Neural cell (in vitro differentiated cells): ENCODE measurements at regions not wholly inside any gene's neighbourhood (a gene's known extent, or its start where the extent isn't known, plus 50 kb on each side); places are given as distances from the start of the nearest gene placed in this dataset.

ENCODE experiments used
- H2AFZ ChIP-seq: fragments of 200-600, 300-800 bp; sonication (generic), shearing (Covaris generic); 2 replicates; pipeline ENCODE4 v1.6.0; 2014; ENCODE audit warnings: low read depth, mild to moderate bottlenecking, antibody characterized with exemption, low read length, moderate library complexity
- H3F3A ChIP-seq: fragments of 200-600 bp; shearing (Covaris generic); 2 replicates; pipeline ENCODE4 v1.6.1; 2016; ENCODE audit warnings: mild to moderate bottlenecking, moderate library complexity, mixed read lengths, antibody characterized with exemption, low read length; ENCODE audit not compliant: insufficient read depth, poor library complexity, severe bottlenecking
- H3K27ac ChIP-seq: fragments of 200-600, 300-800 bp; sonication (generic), shearing (Covaris generic); 2 replicates; pipeline ENCODE4 v1.5.1; 2014; ENCODE audit warnings: mild to moderate bottlenecking, low read length, moderate library complexity
- H3K27me3 ChIP-seq: fragments of 300-800, 200-600 bp; sonication (generic), shearing (Covaris generic); 2 replicates; pipeline ENCODE4 v1.6.0; 2014; ENCODE audit warnings: mild to moderate bottlenecking, low read depth, low read length, moderate library complexity; ENCODE audit not compliant: insufficient read depth
- H3K36me3 ChIP-seq: fragments of 300-800, 200-600 bp; sonication (generic), shearing (Covaris generic); 2 replicates; pipeline ENCODE4 v1.5.1; 2014; ENCODE audit warnings: mild to moderate bottlenecking, antibody characterized with exemption, low read length, moderate library complexity; ENCODE audit not compliant: insufficient read depth
- H3K4me2 ChIP-seq: fragments of 300-800, 200-600 bp; sonication (generic), shearing (Covaris generic); 2 replicates; pipeline ENCODE4 v1.6.0; 2014; ENCODE audit warnings: mild to moderate bottlenecking, low read length
- H3K4me3 ChIP-seq: fragments of 300-800, 200-600 bp; sonication (generic), shearing (Covaris generic); 2 replicates; pipeline ENCODE4 v1.5.1; 2014; ENCODE audit warnings: mild to moderate bottlenecking, low read length, moderate library complexity
- H3K79me2 ChIP-seq: fragments of 200-600 bp; shearing (Covaris generic); replicated peaks from 2 replicates; pipeline ENCODE4 v1.6.0; 2014; ENCODE audit warnings: mild to moderate bottlenecking, low read length, moderate library complexity; ENCODE audit not compliant: insufficient read depth
- H3K9ac ChIP-seq: fragments of 300-800, 200-600 bp; sonication (generic), shearing (Covaris generic); 2 replicates; pipeline ENCODE4 v1.6.1; 2016; ENCODE audit warnings: mild to moderate bottlenecking, low read length, mixed read lengths
- H3K9me2 ChIP-seq: fragments of 200-600 bp; shearing (Covaris generic); 2 replicates; pipeline ENCODE4 v1.6.1; 2016; ENCODE audit warnings: mild to moderate bottlenecking, low read length, mixed read lengths; ENCODE audit not compliant: insufficient read depth
- H3K9me3 ChIP-seq: fragments of 200-600, 300-800 bp; sonication (generic), shearing (Covaris generic); 2 replicates; pipeline ENCODE4 v1.6.1; 2016; ENCODE audit warnings: mild to moderate bottlenecking, mixed run types, low read length, moderate library complexity, mixed read lengths
- H4K20me1 ChIP-seq: fragments of 200-600 bp; shearing (Covaris generic); 2 replicates; pipeline ENCODE4 v1.6.1; 2016; ENCODE audit warnings: mild to moderate bottlenecking, mixed run types; ENCODE audit not compliant: insufficient read depth
- CTCF ChIP-seq: fragments of 450-650 bp; IDR thresholded peaks from 2 replicates; pipeline ENCODE4 v1.5.1; 2014; ENCODE audit warnings: antibody characterized with exemption, mild to moderate bottlenecking, moderate library complexity; ENCODE audit not compliant: poor library complexity, severe bottlenecking
- EP300 ChIP-seq: fragments of 450-650 bp; conservative IDR thresholded peaks from 2 replicates; pipeline ENCODE4 v1.6.1; 2014; ENCODE audit warnings: antibody characterized with exemption, mild to moderate bottlenecking, moderate library complexity; ENCODE audit not compliant: poor library complexity, severe bottlenecking
- EZH2 ChIP-seq: fragments of 200-600, 300-800 bp; shearing (Covaris generic), sonication (generic); IDR thresholded peaks from 2 replicates; pipeline ENCODE4 v1.6.1; 2014; ENCODE audit warnings: antibody characterized with exemption, low read length, borderline replicate concordance, mild to moderate bottlenecking; ENCODE audit not compliant: insufficient read depth, poor library complexity, severe bottlenecking
- MXI1 ChIP-seq: fragments of 450-650 bp; conservative IDR thresholded peaks from 2 replicates; pipeline ENCODE4 v1.6.1; 2014; ENCODE audit warnings: antibody characterized with exemption, mild to moderate bottlenecking; ENCODE audit not compliant: poor library complexity, severe bottlenecking
- POLR2AphosphoS5 ChIP-seq: IDR thresholded peaks from 2 replicates; pipeline ENCODE4 v1.6.1; 2012
- RAD21 ChIP-seq: fragments of 450-650 bp; conservative IDR thresholded peaks from 2 replicates; pipeline ENCODE4 v1.6.1; 2014; ENCODE audit warnings: antibody characterized with exemption, mild to moderate bottlenecking, moderate library complexity
- SMC3 ChIP-seq: fragments of 450-650 bp; conservative IDR thresholded peaks from 2 replicates; pipeline ENCODE4 v1.6.1; 2014; ENCODE audit warnings: antibody characterized with exemption, mild to moderate bottlenecking, moderate library complexity; ENCODE audit not compliant: poor library complexity
- TAF1 ChIP-seq: IDR thresholded peaks from 2 replicates; pipeline ENCODE4 v1.6.1; 2012; ENCODE audit warnings: low read depth
- TF ChIP-seq, protein P1 (sequence below): IDR thresholded peaks from 2 replicates; pipeline ENCODE4 v1.6.1; 2012; ENCODE audit warnings: borderline replicate concordance

DNA sequence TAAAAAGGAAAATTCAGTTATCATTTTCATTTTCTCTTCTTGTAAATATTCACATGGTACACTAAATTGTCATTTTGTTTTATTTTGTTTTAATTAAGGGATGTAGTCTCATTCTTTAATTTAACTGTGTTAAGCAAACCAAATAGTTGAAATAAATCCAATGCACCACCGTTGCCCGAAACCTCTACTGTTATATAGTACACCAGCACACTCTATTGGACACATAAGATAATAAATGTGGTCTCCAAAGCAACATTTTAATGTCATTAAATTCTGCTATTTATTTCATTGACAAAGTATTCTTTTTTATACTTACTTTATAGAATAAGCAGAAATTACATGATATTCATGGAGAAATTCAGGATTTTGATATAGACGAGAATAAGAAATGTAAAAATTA is 156.4 kb upstream of the FREM2 start:
- no peak overlapping the region for H3K4me2 ChIP-seq
- no peaks in the 10 kb centered on the region for H4K20me1 ChIP-seq
- no peaks in the 10 kb centered on the region for H3K36me3 ChIP-seq
- H3F3A ChIP-seq: no peaks in the 10 kb centered on the region
- H3K27ac ChIP-seq: no peak overlapping the region
- no peaks in the 10 kb centered on the region for H3K79me2 ChIP-seq
- no peaks in the 10 kb centered on the region for H3K27me3 ChIP-seq
- H3K9ac ChIP-seq: no peak overlapping the region
- H2AFZ ChIP-seq: no peak overlapping the region
- no peaks in the 10 kb centered on the region for H3K9me2 ChIP-seq
- TF ChIP-seq, protein P1, sequence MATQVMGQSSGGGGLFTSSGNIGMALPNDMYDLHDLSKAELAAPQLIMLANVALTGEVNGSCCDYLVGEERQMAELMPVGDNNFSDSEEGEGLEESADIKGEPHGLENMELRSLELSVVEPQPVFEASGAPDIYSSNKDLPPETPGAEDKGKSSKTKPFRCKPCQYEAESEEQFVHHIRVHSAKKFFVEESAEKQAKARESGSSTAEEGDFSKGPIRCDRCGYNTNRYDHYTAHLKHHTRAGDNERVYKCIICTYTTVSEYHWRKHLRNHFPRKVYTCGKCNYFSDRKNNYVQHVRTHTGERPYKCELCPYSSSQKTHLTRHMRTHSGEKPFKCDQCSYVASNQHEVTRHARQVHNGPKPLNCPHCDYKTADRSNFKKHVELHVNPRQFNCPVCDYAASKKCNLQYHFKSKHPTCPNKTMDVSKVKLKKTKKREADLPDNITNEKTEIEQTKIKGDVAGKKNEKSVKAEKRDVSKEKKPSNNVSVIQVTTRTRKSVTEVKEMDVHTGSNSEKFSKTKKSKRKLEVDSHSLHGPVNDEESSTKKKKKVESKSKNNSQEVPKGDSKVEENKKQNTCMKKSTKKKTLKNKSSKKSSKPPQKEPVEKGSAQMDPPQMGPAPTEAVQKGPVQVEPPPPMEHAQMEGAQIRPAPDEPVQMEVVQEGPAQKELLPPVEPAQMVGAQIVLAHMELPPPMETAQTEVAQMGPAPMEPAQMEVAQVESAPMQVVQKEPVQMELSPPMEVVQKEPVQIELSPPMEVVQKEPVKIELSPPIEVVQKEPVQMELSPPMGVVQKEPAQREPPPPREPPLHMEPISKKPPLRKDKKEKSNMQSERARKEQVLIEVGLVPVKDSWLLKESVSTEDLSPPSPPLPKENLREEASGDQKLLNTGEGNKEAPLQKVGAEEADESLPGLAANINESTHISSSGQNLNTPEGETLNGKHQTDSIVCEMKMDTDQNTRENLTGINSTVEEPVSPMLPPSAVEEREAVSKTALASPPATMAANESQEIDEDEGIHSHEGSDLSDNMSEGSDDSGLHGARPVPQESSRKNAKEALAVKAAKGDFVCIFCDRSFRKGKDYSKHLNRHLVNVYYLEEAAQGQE: no peak
- TF ChIP-seq RAD21 (peak; percentile 80), SMC3 (peak; percentile 76), MXI1 (no peak), CTCF (peak; percentile 70), TAF1 (no peak), POLR2AphosphoS5 (no peak), EP300 (no peak), EZH2 (no peak)
- H3K9me3 ChIP-seq: no peaks in the 10 kb centered on the region
- no peak overlapping the region for H3K4me3 ChIP-seq

DNA sequence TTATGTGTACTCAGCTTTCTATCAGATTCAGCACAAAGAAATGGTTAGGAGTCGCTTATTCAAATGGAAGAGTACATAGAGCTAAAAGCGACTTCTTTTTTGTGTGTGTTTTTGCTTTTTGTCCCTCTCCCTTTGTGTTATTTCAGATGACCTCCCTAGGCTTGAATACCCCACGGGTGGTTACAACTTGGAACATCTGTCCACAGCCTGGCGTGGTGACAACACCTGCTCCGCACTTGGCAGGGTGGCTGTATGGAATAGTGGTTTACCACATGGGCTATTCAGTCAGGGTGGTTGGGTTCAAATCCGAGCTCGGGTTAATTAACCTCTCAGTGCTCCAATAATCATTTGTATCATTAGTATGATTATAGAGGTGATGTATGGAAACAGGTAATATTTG is 151.6 kb upstream of the FREM2 start:
- Histone ChIP-seq H3K4me3 (no peak overlapping the region), H3K9me2 (no peaks in the 10 kb centered on the region), H3K9me3 (no peaks in the 10 kb centered on the region), H3K27ac (no peak overlapping the region), H4K20me1 (no peaks in the 10 kb centered on the region), H3K36me3 (no peaks in the 10 kb centered on the region), H3F3A (no peaks in the 10 kb centered on the region), H3K9ac (no peak overlapping the region), H3K27me3 (no peaks in the 10 kb centered on the region), H3K79me2 (no peaks in the 10 kb centered on the region), H2AFZ (no peak overlapping the region), H3K4me2 (no peak overlapping the region)
- no peak for TF ChIP-seq TAF1
- TF ChIP-seq, protein P1: no peak
- TF ChIP-seq POLR2AphosphoS5: no peak
- no peak for TF ChIP-seq MXI1
- TF ChIP-seq RAD21: no peak
- no peak for TF ChIP-seq CTCF
- no peak for TF ChIP-seq EZH2
- no peak for TF ChIP-seq EP300
- TF ChIP-seq SMC3: no peak
